HG02852 (cell line): ENCODE measurements at regions not wholly inside any gene's neighbourhood (a gene's known extent, or its start where the extent isn't known, plus 50 kb on each side); places are given as distances from the start of the nearest gene placed in this dataset.

Experiments
- ATAC-seq: cut with Tn5 transposase; IDR thresholded peaks from one replicate; pipeline ENCODE4 v1.9.1; 2021; ENCODE audit warnings: mild to moderate bottlenecking, moderate library complexity; ENCODE audit not compliant: unreplicated experiment

GRCh38 chr11:88405853-88406252 is 68.3 kb upstream of the CTSC start:
- no peak for ATAC-seq

DNA sequence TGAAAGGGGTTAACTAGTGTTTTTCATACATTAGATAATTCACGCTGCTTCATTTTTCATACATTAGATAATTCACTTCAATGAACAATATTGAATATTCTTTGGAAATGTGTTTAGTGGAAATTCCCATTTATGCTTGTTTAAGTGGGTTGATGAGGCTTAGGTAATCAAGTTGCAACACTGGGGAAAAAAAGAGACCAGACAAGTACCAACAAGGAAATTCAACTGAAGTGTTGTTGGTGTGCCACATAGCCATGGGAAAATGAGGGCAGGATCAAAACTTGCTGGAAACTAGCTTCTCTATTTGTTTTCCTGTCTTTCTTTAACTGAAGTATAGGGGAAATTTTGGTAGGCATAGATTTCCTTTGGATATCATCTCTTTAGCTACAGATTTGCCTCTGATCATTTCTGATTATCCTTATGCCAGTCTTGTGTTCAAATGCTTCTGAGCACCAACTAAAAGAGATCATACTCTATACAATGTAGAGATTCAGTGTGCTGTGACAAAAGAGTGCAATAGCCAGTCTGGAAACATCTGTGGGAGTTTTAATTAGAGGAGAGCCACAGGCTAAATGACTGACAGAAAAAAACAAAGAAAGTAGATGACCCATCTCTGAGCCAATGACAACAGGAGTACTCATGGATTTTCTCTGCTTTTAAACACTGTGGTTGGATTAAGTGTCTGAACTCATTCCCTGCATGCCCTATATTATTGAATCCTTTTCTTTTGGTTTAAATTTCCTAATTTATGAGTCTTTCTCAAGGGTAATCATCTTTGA is 67.6 kb upstream of the CTSC start:
- no peak for ATAC-seq

GRCh38 chr11:88404391-88404790 is 66.9 kb upstream of the CTSC start:
- ATAC-seq, result no peak

DNA sequence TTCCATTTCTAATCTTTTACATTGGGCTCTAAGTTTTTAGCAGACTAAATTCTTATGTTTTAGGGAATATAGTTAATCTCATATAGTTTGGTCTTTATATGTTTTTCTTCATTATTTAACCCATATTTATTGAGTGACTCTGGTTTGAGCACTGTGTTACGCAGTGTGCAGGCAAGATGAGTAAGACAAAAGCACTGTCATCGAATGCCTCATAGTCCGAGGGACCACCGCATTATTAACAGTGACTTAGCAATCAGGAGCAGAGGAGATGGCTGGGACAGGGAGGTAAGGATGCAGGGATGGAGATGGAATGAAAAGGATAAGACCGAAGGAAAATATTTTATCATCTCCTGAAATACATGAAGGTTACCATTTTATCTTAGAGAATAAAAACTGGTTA is 65.2 kb upstream of the CTSC start:
- no peak for ATAC-seq

DNA sequence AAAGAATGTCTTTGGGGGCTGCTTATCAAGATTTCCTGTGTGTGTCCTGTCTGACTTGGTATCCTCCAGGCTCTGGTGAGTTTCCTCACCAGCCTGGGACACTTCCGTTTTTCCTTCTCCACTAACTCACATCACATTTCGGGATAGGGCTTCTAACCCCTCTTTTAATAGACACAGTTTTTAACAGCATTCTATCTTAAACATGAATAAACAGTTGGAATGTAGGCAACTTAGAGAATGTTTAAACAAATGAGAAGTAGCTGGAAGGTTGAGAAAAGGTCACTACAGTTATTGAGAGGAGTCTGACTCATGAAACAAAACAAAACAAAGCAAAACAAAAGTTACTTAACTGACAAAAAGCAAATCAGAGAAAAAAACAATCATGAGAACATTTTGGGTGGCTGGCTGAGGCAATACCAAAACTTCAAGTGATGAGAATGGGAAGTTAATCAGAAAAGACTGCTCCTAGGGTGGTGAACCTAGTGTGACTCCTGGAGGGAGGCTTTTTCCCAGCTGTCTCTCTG is 64.7 kb upstream of the CTSC start:
- ATAC-seq, result no peak

DNA sequence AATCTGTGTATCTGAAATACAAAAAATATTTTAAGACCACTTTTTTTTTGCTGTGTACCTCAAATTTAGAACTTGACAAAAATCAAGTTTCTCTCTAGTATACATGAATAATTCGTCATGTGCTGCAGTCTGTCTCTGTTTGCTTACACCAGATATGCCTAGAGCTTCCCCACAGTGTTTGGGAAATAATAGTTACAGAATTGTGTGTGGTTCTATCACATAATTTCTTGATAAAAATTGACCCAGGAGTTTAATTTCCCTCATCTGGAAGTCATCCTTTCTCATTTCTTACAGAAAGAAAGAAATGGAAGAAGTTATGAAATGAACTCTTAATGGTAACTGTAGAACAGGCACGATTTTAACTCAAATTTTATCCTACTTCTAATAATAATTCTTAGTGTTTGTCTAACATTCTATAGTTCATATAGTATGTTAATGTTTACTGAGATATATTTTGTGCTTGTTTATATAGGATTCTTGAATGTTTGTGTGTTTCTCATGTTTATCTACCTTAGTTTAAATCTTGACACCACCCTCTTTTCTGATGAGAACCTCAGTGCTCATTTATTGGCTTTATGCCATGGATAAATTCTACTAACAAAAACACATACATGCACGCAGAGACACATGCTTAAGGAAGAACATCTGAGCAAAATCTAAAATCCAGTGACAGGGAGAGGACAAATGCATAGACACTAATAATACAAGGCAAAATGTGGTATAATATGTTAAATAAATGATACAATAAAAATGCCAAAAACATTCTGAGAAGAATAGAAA is 61.4 kb upstream of the CTSC start:
- no peak for ATAC-seq

- no peak for ATAC-seq
Measured at GRCh38 chr11:88398372-88398771, 60.8 kb upstream of the CTSC start.

DNA sequence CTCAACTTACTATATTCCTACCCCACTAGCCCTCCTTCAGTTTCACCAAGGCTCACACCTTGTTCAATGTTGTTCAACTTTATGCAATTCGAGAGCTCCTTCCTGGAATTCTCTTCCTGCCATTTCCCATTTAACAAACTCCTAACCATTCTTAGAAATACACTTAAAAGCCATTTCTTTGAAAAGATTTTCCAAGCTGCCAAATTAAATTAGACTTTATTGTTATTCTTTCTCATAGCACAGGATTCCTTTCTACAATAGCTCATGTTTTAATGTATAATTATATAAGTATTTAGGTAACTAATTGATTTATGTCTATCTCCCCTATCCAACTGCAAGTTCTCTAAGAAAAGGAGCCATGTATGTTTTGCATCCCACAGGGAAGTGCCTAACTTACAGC is 52.7 kb upstream of the CTSC start:
- no peak for ATAC-seq

DNA sequence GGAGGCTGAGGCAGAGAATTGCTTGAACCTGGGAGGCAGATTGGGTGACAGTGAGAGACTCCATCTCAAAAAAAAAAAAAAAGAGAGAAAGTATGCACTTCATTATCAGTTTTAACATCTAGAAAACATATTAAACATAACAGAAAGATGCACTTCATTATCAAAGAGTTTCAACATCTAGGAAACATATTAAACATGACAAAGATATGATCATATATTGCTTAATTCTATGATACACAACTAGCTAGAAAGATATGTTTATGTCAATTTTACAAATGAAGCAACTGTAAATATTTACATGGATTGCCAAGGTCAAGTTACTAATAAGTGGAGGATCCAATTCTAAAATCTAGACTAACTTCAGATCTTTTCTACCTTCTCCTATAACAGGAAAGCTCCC is 50.4 kb upstream of the CTSC start:
- ATAC-seq, result no peak
